Trophoblast cell (in vitro differentiated cells and primary cell): ENCODE measurements at regions not wholly inside any gene's neighbourhood (a gene's known extent, or its start where the extent isn't known, plus 50 kb on each side); places are given as distances from the start of the nearest gene placed in this dataset.
"Not testable (repeated sequence)": the region's sequence is repeated elsewhere in the genome, so short reads cannot be mapped to it uniquely, and the experiment has no call there.

Experiments
- DNase-seq, 2 donors: peaks; one replicate each; pipeline ENCODE4 v3.0.0-alpha.2; 2016
- H2AFZ ChIP-seq: 2 replicates; pipeline ENCODE4 v1.6.1; 2013; ENCODE audit warnings: low read length, moderate library complexity, mild to moderate bottlenecking; ENCODE audit not compliant: insufficient read depth, poor library complexity
- H2AK5ac ChIP-seq: 2 replicates; pipeline ENCODE4 v1.6.1; 2013; ENCODE audit warnings: mild to moderate bottlenecking, low read length
- H2BK120ac ChIP-seq: 2 replicates; pipeline ENCODE4 v1.6.1; 2013; ENCODE audit warnings: low read length, mild to moderate bottlenecking, moderate library complexity; ENCODE audit not compliant: insufficient read depth, poor library complexity
- H2BK12ac ChIP-seq: 2 replicates; pipeline ENCODE4 v1.6.1; 2013; ENCODE audit warnings: mild to moderate bottlenecking, low read length, moderate library complexity
- H2BK5ac ChIP-seq: 2 replicates; pipeline ENCODE4 v1.6.1; 2013; ENCODE audit warnings: low read length, low read depth, moderate library complexity, mild to moderate bottlenecking; ENCODE audit not compliant: poor library complexity
- H3K14ac ChIP-seq: 2 replicates; pipeline ENCODE4 v1.6.1; 2013; ENCODE audit warnings: mild to moderate bottlenecking, low read length
- H3K18ac ChIP-seq: 2 replicates; pipeline ENCODE4 v1.6.1; 2013; ENCODE audit warnings: mild to moderate bottlenecking, low read length
- H3K23ac ChIP-seq: 2 replicates; pipeline ENCODE4 v1.6.1; 2013; ENCODE audit warnings: low read length
- H3K27ac ChIP-seq: 2 replicates; pipeline ENCODE4 v1.5.1; 2013; ENCODE audit warnings: low read depth, mild to moderate bottlenecking, inconsistent platforms, low read length, moderate library complexity
- H3K27me3 ChIP-seq: 2 replicates; pipeline ENCODE4 v1.6.1; 2013; ENCODE audit warnings: inconsistent platforms, mild to moderate bottlenecking, low read length, moderate library complexity; ENCODE audit not compliant: insufficient read depth
- H3K36me3 ChIP-seq, 2 experiments: 1 replicate in 1 of 2; 2 replicates in 1 of 2; pipeline ENCODE4 v1.6.1; 2013; ENCODE audit warnings: low read length in 2 of 2, mild to moderate bottlenecking in 2 of 2, moderate library complexity in 1 of 2; ENCODE audit not compliant: insufficient read depth in 2 of 2, control insufficient read depth in 1 of 2
- H3K4ac ChIP-seq: 2 replicates; pipeline ENCODE4 v1.6.1; 2013; ENCODE audit warnings: low read depth, mild to moderate bottlenecking, low read length, moderate library complexity
- H3K4me1 ChIP-seq, 2 experiments: 1 replicate in 1 of 2; 2 replicates in 1 of 2; pipeline ENCODE4 v1.6.1; 2013; ENCODE audit warnings: low read length in 2 of 2, mild to moderate bottlenecking in 2 of 2, moderate library complexity in 1 of 2; ENCODE audit not compliant: insufficient read depth in 2 of 2, control insufficient read depth in 1 of 2
- H3K4me2 ChIP-seq: 2 replicates; pipeline ENCODE4 v1.6.1; 2013; ENCODE audit warnings: inconsistent platforms, mild to moderate bottlenecking, low read length, moderate library complexity
- H3K4me3 ChIP-seq: 2 replicates; pipeline ENCODE4 v1.5.1; 2013; ENCODE audit warnings: mild to moderate bottlenecking, low read depth, low read length, inconsistent platforms
- H3K79me1 ChIP-seq: one replicate; pipeline ENCODE4 v1.6.1; 2013; ENCODE audit warnings: low read length
- H3K79me2 ChIP-seq: 2 replicates; pipeline ENCODE4 v1.6.1; 2013; ENCODE audit warnings: low read length, mild to moderate bottlenecking; ENCODE audit not compliant: control insufficient read depth, insufficient read depth, poor library complexity
- H3K9ac ChIP-seq: 2 replicates; pipeline ENCODE4 v1.6.1; 2013; ENCODE audit warnings: mild to moderate bottlenecking, low read length
- H3K9me3 ChIP-seq: 2 replicates; pipeline ENCODE4 v1.6.1; 2013; ENCODE audit warnings: low read depth, mild to moderate bottlenecking, control low read depth, inconsistent platforms, low read length; ENCODE audit not compliant: insufficient read depth
- H4K12ac ChIP-seq: 2 replicates; pipeline ENCODE4 v1.6.1; 2013; ENCODE audit warnings: low read depth, mild to moderate bottlenecking, low read length, moderate library complexity
- H4K8ac ChIP-seq: 2 replicates; pipeline ENCODE4 v1.6.1; 2013; ENCODE audit warnings: low read depth, mild to moderate bottlenecking, low read length, moderate library complexity
- H4K91ac ChIP-seq: one replicate; pipeline ENCODE4 v1.6.1; 2013; ENCODE audit warnings: low read depth, mild to moderate bottlenecking, low read length, moderate library complexity
- WGBS: extraction: QIAGEN DNeasy Blood & Tissue Kit; methylation state at CpG from one replicate; pipeline ENCODE4 v1.1.7; 2013; ENCODE audit warnings: missing lambda C conversion rate; ENCODE audit not compliant: insufficient read length, insufficient coverage; ENCODE audit errors: extremely low coverage; 5-methylcytosine and 5-hydroxymethylcytosine counted together

- H3K79me1 ChIP-seq: no peaks in the 10 kb centered on the region
- no peak overlapping the region for H4K91ac ChIP-seq
- no peaks in the 10 kb centered on the region for H3K79me2 ChIP-seq
- no peak overlapping the region for H4K8ac ChIP-seq
- DNase-seq: peak; percentile 66 to 85
- H3K27ac ChIP-seq: peak overlapping the region; percentile 12
- WGBS: no CpG with 5 or more reads among the region's 1 CpG
- no peaks in the 10 kb centered on the region for H3K9me3 ChIP-seq
- H3K4me2 ChIP-seq: no peak overlapping the region
- H2BK12ac ChIP-seq: no peak overlapping the region
- no peak overlapping the region for H3K14ac ChIP-seq
- H3K36me3 ChIP-seq: no peaks in the 10 kb centered on the region
- H2AK5ac ChIP-seq: no peak overlapping the region
- H3K18ac ChIP-seq: no peak overlapping the region
- peaks cover 2 to 3% of the 10 kb centered on the region in 2 experiments for H3K4me1 ChIP-seq
- no peak overlapping the region for H3K4me3 ChIP-seq
- no peaks in the 10 kb centered on the region for H3K27me3 ChIP-seq
- H3K23ac ChIP-seq: no peak overlapping the region
- H2BK5ac ChIP-seq: no peak overlapping the region
- H3K4ac ChIP-seq: no peak overlapping the region
- H2AFZ ChIP-seq: no peak overlapping the region
- no peak overlapping the region for H2BK120ac ChIP-seq
- no peak overlapping the region for H3K9ac ChIP-seq
- no peak overlapping the region for H4K12ac ChIP-seq
Measured at GRCh38 chr6:112413780-112414179, 66.7 kb downstream of the RFPL4B start.

GRCh38 chr6:112415366-112415765 is 68.2 kb downstream of the RFPL4B start:
- no peak overlapping the region for H2AFZ ChIP-seq
- H4K8ac ChIP-seq: no peak overlapping the region
- H2AK5ac ChIP-seq: no peak overlapping the region
- no peak overlapping the region for H4K91ac ChIP-seq
- no peak overlapping the region for H3K23ac ChIP-seq
- H3K4ac ChIP-seq: no peak overlapping the region
- no peaks in the 10 kb centered on the region for H3K36me3 ChIP-seq
- H2BK12ac ChIP-seq: no peak overlapping the region
- H3K9me3 ChIP-seq: no peaks in the 10 kb centered on the region
- no peak overlapping the region for H2BK120ac ChIP-seq
- no peak overlapping the region for H2BK5ac ChIP-seq
- no peaks in the 10 kb centered on the region for H3K79me2 ChIP-seq
- peak; percentile 77 to 93 for DNase-seq
- H3K27ac ChIP-seq: no peak overlapping the region
- H3K4me2 ChIP-seq: no peak overlapping the region
- no peak overlapping the region for H3K9ac ChIP-seq
- H3K27me3 ChIP-seq: no peaks in the 10 kb centered on the region
- H3K4me1 ChIP-seq: peaks cover 2 to 3% of the 10 kb centered on the region in 2 experiments
- H3K79me1 ChIP-seq: no peaks in the 10 kb centered on the region
- no CpG with 5 or more reads among the region's 2 CpGs for WGBS
- no peak overlapping the region for H3K14ac ChIP-seq
- H3K18ac ChIP-seq: no peak overlapping the region
- no peak overlapping the region for H4K12ac ChIP-seq
- H3K4me3 ChIP-seq: no peak overlapping the region

- Histone ChIP-seq H3K9ac (no peak overlapping the region), H3K4me1 (peaks cover 2 to 3% of the 10 kb centered on the region in 2 experiments), H3K9me3 (peaks cover 3% of the 10 kb centered on the region), H3K18ac (no peak overlapping the region), H3K79me2 (no peaks in the 10 kb centered on the region), H4K91ac (no peak overlapping the region), H3K4me3 (no peak overlapping the region), H3K23ac (no peak overlapping the region), H2BK120ac (no peak overlapping the region), H2AK5ac (no peak overlapping the region), H3K36me3 (no peaks in the 10 kb centered on the region), H3K27me3 (no peaks in the 10 kb centered on the region), H3K14ac (no peak overlapping the region), H3K79me1 (no peaks in the 10 kb centered on the region), H3K27ac (no peak overlapping the region), H3K4ac (no peak overlapping the region), H2BK12ac (no peak overlapping the region), H2BK5ac (no peak overlapping the region), H4K8ac (no peak overlapping the region), H3K4me2 (no peak overlapping the region), H4K12ac (no peak overlapping the region), H2AFZ (no peak overlapping the region)
- DNase-seq: no peak
- no CpG with 5 or more reads among the region's 4 CpGs for WGBS
Measured at GRCh38 chr6:112416866-112417265, 69.7 kb downstream of the RFPL4B start.

- DNase-seq, H3K9ac ChIP-seq: not testable (repeated sequence)
Measured at GRCh38 chr6:112427011-112427410, 79.9 kb downstream of the RFPL4B start.

More at GRCh38 chr6:112427011-112427410, 79.9 kb downstream of the RFPL4B start:
- not testable (repeated sequence) for H3K27me3 ChIP-seq, H3K79me2 ChIP-seq, H3K79me1 ChIP-seq, H3K4me2 ChIP-seq, H3K4me1 ChIP-seq, H3K23ac ChIP-seq, H4K12ac ChIP-seq, H3K14ac ChIP-seq, H4K91ac ChIP-seq, H2AK5ac ChIP-seq, H3K27ac ChIP-seq, H3K9me3 ChIP-seq, H4K8ac ChIP-seq, H2BK12ac ChIP-seq, H2AFZ ChIP-seq, H3K4me3 ChIP-seq, H2BK120ac ChIP-seq, H3K18ac ChIP-seq, H3K4ac ChIP-seq, H2BK5ac ChIP-seq, H3K36me3 ChIP-seq
- no CpG with 5 or more reads among the region's 4 CpGs for WGBS
